NCI-H748 (cell line): ENCODE measurements at regions not wholly inside any gene's neighbourhood (a gene's known extent, or its start where the extent isn't known, plus 50 kb on each side); places are given as distances from the start of the nearest gene placed in this dataset.
"Not testable (repeated sequence)": the region's sequence is repeated elsewhere in the genome, so short reads cannot be mapped to it uniquely, and the experiment has no call there.

Experiments used
- DNase-seq: peaks from one replicate; lab custom pipeline; 2025; ENCODE audit not compliant: unreplicated experiment; lab: John Stamatoyannopoulos, UW

- peak; percentile 63 for DNase-seq
Observed at GRCh38 chr7:131688738-131689661, 132.6 kb upstream of the PODXL start.

DNA sequence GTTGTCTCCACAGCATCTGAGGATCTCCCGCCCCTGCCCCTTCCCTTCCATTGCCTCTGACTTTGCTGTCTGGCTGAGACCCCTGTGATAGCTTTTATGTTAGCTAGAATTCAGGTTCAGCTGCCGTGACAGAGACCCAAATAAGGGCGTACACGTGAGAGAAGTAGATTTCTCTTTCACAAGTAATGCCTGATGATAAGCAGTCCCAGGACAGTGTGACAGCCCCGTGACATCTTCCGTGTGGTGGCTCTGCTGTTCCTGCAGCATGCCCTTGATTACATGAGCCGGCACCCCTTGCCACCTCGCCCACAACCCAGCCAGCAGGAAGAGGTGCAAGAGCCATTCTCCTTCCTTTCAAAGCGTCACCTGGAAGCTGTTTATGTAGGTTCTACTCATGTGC is 130.9 kb upstream of the PODXL start:
- no peak for DNase-seq

DNA sequence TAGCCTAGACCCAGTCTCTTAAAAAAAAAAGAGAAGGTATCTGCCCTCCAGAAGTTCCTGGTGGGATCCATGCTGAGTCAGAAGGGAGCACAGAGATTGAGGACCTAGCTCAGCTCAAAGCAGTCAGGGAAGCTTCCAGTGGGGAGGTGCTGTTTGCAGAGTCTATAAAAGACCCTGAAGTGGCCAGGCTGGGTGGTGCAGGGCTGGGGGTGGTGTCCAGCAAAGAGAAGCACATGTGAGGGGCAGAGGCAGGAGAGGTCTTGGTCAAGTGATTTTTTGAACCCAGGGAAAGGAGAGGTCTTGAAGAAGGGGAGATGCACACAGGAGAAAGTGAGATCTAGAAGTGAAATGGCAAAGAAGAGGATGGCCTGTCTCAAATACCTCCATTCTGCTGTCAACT is 130.4 kb upstream of the PODXL start:
- DNase-seq = no peak

GRCh38 chr7:131683536-131684125 is 127.2 kb upstream of the PODXL start:
- no peak for DNase-seq

GRCh38 chr7:131681961-131682360 is 125.5 kb upstream of the PODXL start:
- DNase-seq = no peak

DNA sequence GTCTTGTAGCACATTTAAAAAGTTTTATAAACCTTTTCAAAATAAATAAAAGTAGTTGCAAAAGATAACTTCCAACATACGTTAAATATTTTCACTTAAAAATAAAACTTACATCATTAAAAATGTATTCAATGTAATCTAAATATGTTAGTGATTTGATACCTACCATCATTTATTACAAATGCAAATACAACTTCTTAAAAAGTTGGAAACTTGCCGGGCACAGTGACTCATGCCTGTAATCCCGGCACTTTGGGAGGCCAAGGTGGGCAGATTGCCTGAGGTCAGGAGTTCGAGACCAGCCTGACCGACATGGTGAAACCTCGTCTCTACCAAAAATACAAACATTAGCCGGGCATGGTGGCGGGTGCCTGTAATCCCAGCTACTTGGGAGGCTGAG is 122.6 kb upstream of the PODXL start:
- DNase-seq = not testable (repeated sequence)

DNA sequence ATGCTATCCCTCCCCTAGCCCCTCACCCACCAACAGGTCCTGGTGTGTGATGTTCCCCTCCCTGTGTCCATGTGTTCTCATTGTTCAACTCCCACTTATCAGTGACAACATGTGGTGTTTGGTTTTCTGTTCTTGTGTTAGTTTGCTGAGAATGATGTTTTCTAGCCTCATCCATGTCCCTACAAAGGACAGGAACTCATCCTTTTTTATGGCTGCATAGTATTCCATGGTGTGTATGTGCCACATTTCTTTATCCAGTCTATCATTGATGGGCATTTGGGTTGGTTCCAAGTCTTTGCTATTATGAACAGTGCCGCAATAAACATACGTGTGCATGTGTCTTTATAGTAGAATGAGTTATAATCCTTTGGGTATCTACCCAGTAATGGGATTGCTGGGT is 120.4 kb upstream of the PODXL start:
- not testable (repeated sequence) for DNase-seq

DNA sequence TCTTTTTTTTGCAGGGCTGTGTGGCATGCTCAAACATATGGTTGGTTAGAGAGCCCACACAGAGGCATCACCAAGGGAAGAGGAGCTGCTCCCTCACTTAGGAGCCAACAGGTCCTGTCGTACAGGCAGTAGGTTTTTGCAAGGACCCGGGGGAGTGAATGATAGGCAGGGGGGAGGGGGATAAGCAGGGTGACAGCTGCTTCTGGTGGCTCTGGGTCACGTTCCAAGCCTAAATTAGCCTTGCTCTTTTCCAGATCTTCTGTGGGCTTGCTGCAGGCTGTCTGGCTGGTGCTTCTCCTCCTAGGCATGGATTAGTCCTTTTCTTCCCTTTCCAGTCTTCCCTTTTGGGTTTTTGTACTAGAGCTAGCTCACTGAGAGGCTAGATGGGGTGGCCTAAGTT is 117.7 kb upstream of the PODXL start:
- no peak for DNase-seq

- DNase-seq = no peak
Observed at GRCh38 chr7:131673576-131673975, 117.1 kb upstream of the PODXL start.

DNA sequence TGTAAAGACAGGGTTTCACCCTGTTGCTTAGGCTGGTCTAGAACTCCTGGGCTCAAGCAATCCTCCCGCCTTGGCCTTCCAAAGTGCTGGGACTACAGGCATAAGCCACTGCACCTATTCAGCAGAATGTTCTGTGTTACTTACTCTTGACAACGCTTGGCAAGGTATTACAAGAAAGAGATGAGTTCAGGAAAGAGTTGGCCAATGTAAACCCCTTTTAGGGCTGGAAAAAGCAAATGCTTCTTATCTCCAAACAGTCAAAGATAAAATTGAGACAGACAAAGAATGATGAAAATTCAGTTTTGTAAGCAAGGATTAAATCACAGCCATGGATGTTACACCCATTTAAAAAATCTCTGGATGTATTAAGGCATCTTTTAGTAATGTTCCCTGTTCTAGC is 114.0 kb upstream of the PODXL start:
- no peak for DNase-seq

- no peak for DNase-seq
Observed at GRCh38 chr7:131667699-131668098, 111.3 kb upstream of the PODXL start.

DNA sequence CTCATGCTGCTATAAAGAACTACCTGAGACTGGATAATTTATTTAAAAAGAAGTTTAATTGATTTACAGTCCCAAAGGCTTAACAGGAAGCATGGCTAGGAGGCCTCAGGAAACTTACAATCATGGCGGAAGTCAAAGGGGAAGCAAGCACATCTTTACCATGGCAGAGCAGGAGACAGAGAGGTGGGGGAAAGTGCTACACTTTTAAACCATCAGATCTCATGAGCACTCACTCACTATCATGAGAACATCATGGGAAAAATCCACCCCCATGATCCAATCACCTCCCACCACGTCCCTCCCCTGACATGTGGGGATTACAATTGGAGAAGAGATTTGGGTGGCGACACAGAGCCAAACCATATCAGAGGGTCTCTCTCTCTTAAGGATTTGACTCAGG is 108.6 kb upstream of the PODXL start:
- DNase-seq = no peak

- no peak for DNase-seq
Observed at GRCh38 chr7:131664570-131664969, 108.1 kb upstream of the PODXL start.

- DNase-seq = not testable (repeated sequence)
Observed at GRCh38 chr7:131662301-131662873, 106.0 kb upstream of the PODXL start.

GRCh38 chr7:131657881-131658280 is 101.5 kb upstream of the PODXL start:
- no peak for DNase-seq

- no peak for DNase-seq
Observed at GRCh38 chr7:131656980-131657723, 100.7 kb upstream of the PODXL start.

- DNase-seq = no peak
Observed at GRCh38 chr7:131655866-131656265, 99.4 kb upstream of the PODXL start.

GRCh38 chr7:131655447-131655846 is 99.0 kb upstream of the PODXL start:
- DNase-seq = no peak

- peak; percentile 78 for DNase-seq
Observed at GRCh38 chr7:131654668-131655326, 98.4 kb upstream of the PODXL start.

GRCh38 chr7:131654249-131654558 is 97.8 kb upstream of the PODXL start:
- no peak for DNase-seq
